Karpas-422 (cell line): ENCODE measurements at regions not wholly inside any gene's neighbourhood (a gene's known extent, or its start where the extent isn't known, plus 50 kb on each side); places are given as distances from the start of the nearest gene placed in this dataset.

ENCODE experiments used
- DNase-seq: peaks from one replicate; pipeline ENCODE4 v3.0.0-alpha.2; 2015
- H2AFZ ChIP-seq: fragments of 200-600 bp; sonication (generic); 2 replicates; pipeline ENCODE4 v1.6.1; 2014; ENCODE audit warnings: antibody characterized with exemption, low read length, mixed read lengths
- H3K27ac ChIP-seq: fragments of 200-600 bp; sonication (generic); 2 replicates; pipeline ENCODE4 v1.5.1; 2014; ENCODE audit warnings: mild to moderate bottlenecking, low read length, moderate library complexity
- H3K27me3 ChIP-seq: fragments of 200-600 bp; sonication (generic); 2 replicates; pipeline ENCODE4 v1.6.1; 2014; ENCODE audit warnings: low read length, mixed read lengths
- H3K36me3 ChIP-seq: fragments of 200-600 bp; sonication (generic); 2 replicates; pipeline ENCODE4 v1.6.1; 2014; ENCODE audit warnings: low read length, mixed read lengths; ENCODE audit not compliant: insufficient read depth
- H3K4me1 ChIP-seq: fragments of 200-600 bp; sonication (generic); 2 replicates; pipeline ENCODE4 v1.6.1; 2014; ENCODE audit warnings: mild to moderate bottlenecking, low read length, mixed read lengths
- H3K4me2 ChIP-seq: fragments of 200-600 bp; sonication (generic); 2 replicates; pipeline ENCODE4 v1.6.1; 2014; ENCODE audit warnings: low read length, low read depth, mild to moderate bottlenecking; ENCODE audit not compliant: poor library complexity, severe bottlenecking
- H3K4me3 ChIP-seq: fragments of 200-600 bp; sonication (generic); 2 replicates; pipeline ENCODE4 v1.5.1; 2014; ENCODE audit warnings: mild to moderate bottlenecking, antibody characterized with exemption, low read length, mixed read lengths
- H3K79me2 ChIP-seq: fragments of 200-600 bp; sonication (generic); 2 replicates; pipeline ENCODE4 v1.6.1; 2014; ENCODE audit warnings: mild to moderate bottlenecking, low read length, mixed read lengths
- H3K9ac ChIP-seq: fragments of 200-600 bp; sonication (generic); 2 replicates; pipeline ENCODE4 v1.6.0; 2014; ENCODE audit warnings: low read length
- H3K9me2 ChIP-seq: fragments of 200-600 bp; sonication (generic), shearing (Covaris generic); replicated peaks from 2 replicates; pipeline ENCODE4 v1.6.0; 2014; ENCODE audit warnings: mild to moderate bottlenecking, low read length, moderate library complexity; ENCODE audit not compliant: insufficient read depth
- H3K9me3 ChIP-seq: fragments of 300-700, 200-600 bp; sonication (generic); 2 replicates; pipeline ENCODE4 v1.6.1; 2014; ENCODE audit warnings: low read length, mixed read lengths
- H4K20me1 ChIP-seq: fragments of 200-600 bp; sonication (generic); 2 replicates; pipeline ENCODE4 v1.6.1; 2014; ENCODE audit warnings: mild to moderate bottlenecking, antibody characterized with exemption, low read length, low read depth; ENCODE audit not compliant: insufficient read depth

- no peak for DNase-seq
- Histone ChIP-seq H3K9ac (no peak overlapping the region), H3K27ac (no peak overlapping the region)
These were observed 87.2 kb downstream of the FAT3 start for GRCh38 chr11:92311616-92312449.

GRCh38 chr11:92313784-92314183, 89.2 kb downstream of the FAT3 start:
- no peak overlapping the region for H2AFZ ChIP-seq
- H3K9ac ChIP-seq: no peak overlapping the region
- no peaks in the 10 kb centered on the region for H3K4me1 ChIP-seq
- no peaks in the 10 kb centered on the region for H3K79me2 ChIP-seq
- H3K9me3 ChIP-seq: no peaks in the 10 kb centered on the region; the same call in none of the 2 replicates
- no peak overlapping the region for H3K4me2 ChIP-seq
- no peaks in the 10 kb centered on the region for H3K9me2 ChIP-seq
- no peaks in the 10 kb centered on the region for H3K27me3 ChIP-seq
- DNase-seq: no peak
- no peak overlapping the region for H3K4me3 ChIP-seq
- no peaks in the 10 kb centered on the region for H3K36me3 ChIP-seq
- no peak overlapping the region for H3K27ac ChIP-seq
- H4K20me1 ChIP-seq: no peaks in the 10 kb centered on the region

More at GRCh38 chr11:92311616-92312449, 87.2 kb downstream of the FAT3 start:
- H4K20me1 ChIP-seq: no peaks in the 10 kb centered on the region
- no peaks in the 10 kb centered on the region; the same call in none of the 2 replicates for H3K9me3 ChIP-seq
- no peak overlapping the region for H2AFZ ChIP-seq
- no peak overlapping the region for H3K4me3 ChIP-seq
- no peak overlapping the region for H3K4me2 ChIP-seq
- H3K79me2 ChIP-seq: no peaks in the 10 kb centered on the region
- H3K27me3 ChIP-seq: no peaks in the 10 kb centered on the region
- no peaks in the 10 kb centered on the region for H3K36me3 ChIP-seq
- H3K9me2 ChIP-seq: no peaks in the 10 kb centered on the region
- no peaks in the 10 kb centered on the region for H3K4me1 ChIP-seq

GRCh38 chr11:92314499-92314898, 89.9 kb downstream of the FAT3 start:
- no peak overlapping the region for H3K4me3 ChIP-seq
- H3K4me2 ChIP-seq: no peak overlapping the region
- H3K79me2 ChIP-seq: no peaks in the 10 kb centered on the region
- no peak for DNase-seq
- H3K9me2 ChIP-seq: no peaks in the 10 kb centered on the region
- no peaks in the 10 kb centered on the region for H4K20me1 ChIP-seq
- H3K27ac ChIP-seq: no peak overlapping the region
- no peak overlapping the region for H2AFZ ChIP-seq
- H3K4me1 ChIP-seq: no peaks in the 10 kb centered on the region
- no peaks in the 10 kb centered on the region; the same call in none of the 2 replicates for H3K9me3 ChIP-seq
- H3K9ac ChIP-seq: no peak overlapping the region
- no peaks in the 10 kb centered on the region for H3K36me3 ChIP-seq
- no peaks in the 10 kb centered on the region for H3K27me3 ChIP-seq

GRCh38 chr11:92316106-92316809, 91.6 kb downstream of the FAT3 start:
- H4K20me1 ChIP-seq: no peaks in the 10 kb centered on the region
- H3K79me2 ChIP-seq: no peaks in the 10 kb centered on the region
- no peaks in the 10 kb centered on the region for H3K9me2 ChIP-seq
- no peaks in the 10 kb centered on the region; the same call in none of the 2 replicates for H3K9me3 ChIP-seq
- no peak overlapping the region for H3K4me3 ChIP-seq
- no peaks in the 10 kb centered on the region for H3K4me1 ChIP-seq
- H3K27ac ChIP-seq: no peak overlapping the region
- no peaks in the 10 kb centered on the region for H3K36me3 ChIP-seq
- no peak overlapping the region for H3K4me2 ChIP-seq
- no peaks in the 10 kb centered on the region for H3K27me3 ChIP-seq
- H2AFZ ChIP-seq: no peak overlapping the region
- no peak overlapping the region for H3K9ac ChIP-seq
- DNase-seq: no peak

- Histone ChIP-seq H3K9me2 (no peaks in the 10 kb centered on the region), H3K27me3 (no peaks in the 10 kb centered on the region), H3K4me1 (no peaks in the 10 kb centered on the region), H2AFZ (no peak overlapping the region), H3K36me3 (no peaks in the 10 kb centered on the region), H3K9me3 (no peaks in the 10 kb centered on the region; the same call in none of the 2 replicates), H3K4me3 (no peak overlapping the region), H3K9ac (no peak overlapping the region), H3K27ac (no peak overlapping the region), H3K79me2 (no peaks in the 10 kb centered on the region), H3K4me2 (no peak overlapping the region), H4K20me1 (no peaks in the 10 kb centered on the region)
- DNase-seq: no peak
These were observed 92.6 kb downstream of the FAT3 start for GRCh38 chr11:92317222-92317621.

- no peak overlapping the region for H2AFZ ChIP-seq
- H3K79me2 ChIP-seq: no peaks in the 10 kb centered on the region
- no peak overlapping the region for H3K4me2 ChIP-seq
- no peak overlapping the region for H3K27ac ChIP-seq
- H4K20me1 ChIP-seq: no peaks in the 10 kb centered on the region
- no peaks in the 10 kb centered on the region; the same call in none of the 2 replicates for H3K9me3 ChIP-seq
- H3K27me3 ChIP-seq: no peaks in the 10 kb centered on the region
- no peaks in the 10 kb centered on the region for H3K36me3 ChIP-seq
- H3K9ac ChIP-seq: no peak overlapping the region
- no peak for DNase-seq
- H3K4me3 ChIP-seq: no peak overlapping the region
- H3K9me2 ChIP-seq: no peaks in the 10 kb centered on the region
- no peaks in the 10 kb centered on the region for H3K4me1 ChIP-seq
These were observed 93.1 kb downstream of the FAT3 start for GRCh38 chr11:92317721-92318120.

GRCh38 chr11:92322225-92322624, 97.6 kb downstream of the FAT3 start:
- no peaks in the 10 kb centered on the region for H3K9me3 ChIP-seq
- no peak for DNase-seq
- H2AFZ ChIP-seq: no peak overlapping the region
- no peak overlapping the region for H3K4me3 ChIP-seq
- H3K4me1 ChIP-seq: no peaks in the 10 kb centered on the region
- no peak overlapping the region for H3K9ac ChIP-seq
- no peak overlapping the region for H3K27ac ChIP-seq
- no peak overlapping the region for H3K4me2 ChIP-seq
- no peaks in the 10 kb centered on the region for H3K79me2 ChIP-seq
- H3K36me3 ChIP-seq: no peaks in the 10 kb centered on the region
- H3K27me3 ChIP-seq: no peaks in the 10 kb centered on the region; the same call in 1 of the 2 replicates
- H4K20me1 ChIP-seq: no peaks in the 10 kb centered on the region
- no peaks in the 10 kb centered on the region; the same call in 1 of the 2 replicates for H3K9me2 ChIP-seq

- DNase-seq: no peak
- Histone ChIP-seq H3K9me3 (no peaks in the 10 kb centered on the region), H3K9me2 (no peaks in the 10 kb centered on the region; the same call in 1 of the 2 replicates), H3K9ac (no peak overlapping the region), H3K4me1 (no peaks in the 10 kb centered on the region), H3K27me3 (no peaks in the 10 kb centered on the region; the same call in 1 of the 2 replicates), H4K20me1 (no peaks in the 10 kb centered on the region), H3K27ac (no peak overlapping the region), H3K79me2 (no peaks in the 10 kb centered on the region), H2AFZ (no peak overlapping the region), H3K4me2 (no peak overlapping the region), H3K4me3 (no peak overlapping the region), H3K36me3 (no peaks in the 10 kb centered on the region)
These were observed 100.3 kb downstream of the FAT3 start for GRCh38 chr11:92324890-92325289.
